Neuron (in vitro differentiated cells): ENCODE measurements at regions not wholly inside any gene's neighbourhood (a gene's known extent, or its start where the extent isn't known, plus 50 kb on each side); places are given as distances from the start of the nearest gene placed in this dataset.

Experiments
- H2AFZ ChIP-seq: one replicate; pipeline ENCODE4 v1.6.1; 2013; ENCODE audit warnings: low read depth, mild to moderate bottlenecking, inconsistent platforms, low read length, moderate library complexity
- H3K27me3 ChIP-seq: one replicate; pipeline ENCODE4 v1.6.1; 2013; ENCODE audit warnings: low read length; ENCODE audit not compliant: insufficient read depth
- H3K36me3 ChIP-seq: one replicate; pipeline ENCODE4 v1.6.1; 2013; ENCODE audit warnings: low read length; ENCODE audit not compliant: insufficient read depth
- H3K4me1 ChIP-seq: one replicate; pipeline ENCODE4 v1.6.1; 2013; ENCODE audit warnings: low read length; ENCODE audit not compliant: insufficient read depth
- H3K4me3 ChIP-seq: 2 replicates; pipeline ENCODE4 v1.5.1; 2013; ENCODE audit warnings: mild to moderate bottlenecking, low read length, moderate library complexity
- H3K9me3 ChIP-seq: one replicate; pipeline ENCODE4 v1.6.1; 2013; ENCODE audit warnings: low read length

DNA sequence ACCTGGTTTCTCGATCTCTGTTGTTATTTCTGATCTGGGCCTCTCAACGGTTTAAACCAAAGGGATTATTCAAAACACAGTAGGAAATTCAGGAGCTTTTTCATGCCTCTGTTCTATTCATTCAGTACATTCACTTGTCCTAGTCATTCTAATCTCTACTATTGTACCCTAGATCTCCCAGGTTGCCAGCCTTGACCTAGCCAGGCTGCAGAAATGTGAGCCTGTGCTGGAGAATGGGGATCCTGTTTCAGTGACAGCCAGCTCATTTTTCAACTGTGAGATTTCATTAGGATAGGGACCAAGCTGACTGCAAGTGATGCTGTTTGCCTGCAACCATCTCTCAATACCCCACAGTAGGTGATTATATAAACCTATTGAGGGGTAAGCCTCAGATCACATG lies 186.2 kb downstream of the CMPK2 start:
- Histone ChIP-seq H3K27me3 (no peaks in the 10 kb centered on the region), H2AFZ (no peak overlapping the region), H3K36me3 (no peaks in the 10 kb centered on the region), H3K9me3 (no peaks in the 10 kb centered on the region), H3K4me1 (peaks cover 11% of the 10 kb centered on the region), H3K4me3 (no peak overlapping the region)

DNA sequence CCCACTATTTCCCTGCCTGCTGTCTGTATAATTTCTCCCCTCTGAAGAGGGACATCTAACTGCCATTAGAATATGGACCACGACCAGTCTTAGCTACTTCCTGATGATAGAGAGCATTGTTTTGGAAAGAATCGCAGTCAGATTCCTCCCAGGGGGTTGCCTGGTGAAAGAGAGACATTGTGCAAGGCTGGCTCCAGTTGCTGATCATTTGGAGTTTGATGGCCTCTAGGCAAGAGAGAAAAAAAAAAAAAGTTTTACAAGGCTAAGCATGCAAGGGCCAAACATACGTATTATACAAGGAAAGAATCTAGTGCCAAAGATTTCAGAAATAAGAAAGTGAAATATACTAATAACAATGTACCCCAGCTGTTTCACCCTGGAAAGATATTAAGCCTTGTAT lies 182.2 kb downstream of the CMPK2 start:
- no peaks in the 10 kb centered on the region for H3K36me3 ChIP-seq
- no peak overlapping the region for H2AFZ ChIP-seq
- no peak overlapping the region for H3K4me3 ChIP-seq
- H3K27me3 ChIP-seq: no peaks in the 10 kb centered on the region
- H3K4me1 ChIP-seq: peaks cover 11% of the 10 kb centered on the region
- peaks cover 3% of the 10 kb centered on the region for H3K9me3 ChIP-seq

DNA sequence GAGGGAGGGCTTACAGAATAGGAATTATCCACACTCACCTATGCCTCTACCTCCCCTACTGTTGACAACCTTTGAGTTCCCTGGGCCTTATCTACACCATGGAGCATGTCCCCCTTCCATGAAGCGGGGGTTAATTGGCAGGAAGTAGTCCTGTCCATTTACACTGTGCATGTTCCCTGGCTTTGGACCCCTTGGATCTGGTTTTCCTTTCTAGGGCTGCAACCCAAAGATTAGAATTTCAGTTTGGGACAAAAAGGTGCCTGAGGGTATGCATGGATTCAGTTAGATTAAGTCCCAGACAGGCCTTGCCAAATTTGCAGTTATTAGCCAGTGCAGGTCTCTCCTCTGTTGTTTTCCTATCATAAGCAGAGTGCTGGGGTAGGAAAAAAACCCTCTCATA lies 180.3 kb downstream of the CMPK2 start:
- Histone ChIP-seq H3K4me3 (no peak overlapping the region), H2AFZ (no peak overlapping the region), H3K4me1 (no peaks in the 10 kb centered on the region), H3K27me3 (no peaks in the 10 kb centered on the region), H3K36me3 (no peaks in the 10 kb centered on the region), H3K9me3 (peaks cover 3% of the 10 kb centered on the region)

DNA sequence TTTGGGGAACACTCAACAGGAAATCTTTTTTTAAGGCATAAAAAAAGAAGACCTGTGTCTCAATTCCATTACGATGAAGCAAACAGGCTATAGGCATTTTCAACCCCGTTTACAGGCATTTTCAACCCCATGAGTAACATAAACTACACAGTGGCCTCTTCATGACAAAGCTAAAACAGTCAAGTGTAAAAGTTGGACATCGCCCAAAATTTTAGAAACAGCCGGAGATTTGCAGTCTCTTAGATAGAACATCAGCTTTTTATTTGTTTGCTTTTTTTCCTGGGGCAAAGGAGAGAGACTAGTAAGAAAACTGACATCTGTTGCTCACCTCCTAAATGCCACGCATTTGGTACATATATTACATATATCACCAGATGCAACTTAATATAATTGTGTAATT lies 173.7 kb downstream of the CMPK2 start:
- H3K4me3 ChIP-seq: no peak overlapping the region
- H3K9me3 ChIP-seq: no peaks in the 10 kb centered on the region
- H2AFZ ChIP-seq: no peak overlapping the region
- H3K27me3 ChIP-seq: no peaks in the 10 kb centered on the region
- H3K36me3 ChIP-seq: no peaks in the 10 kb centered on the region
- no peaks in the 10 kb centered on the region for H3K4me1 ChIP-seq

DNA sequence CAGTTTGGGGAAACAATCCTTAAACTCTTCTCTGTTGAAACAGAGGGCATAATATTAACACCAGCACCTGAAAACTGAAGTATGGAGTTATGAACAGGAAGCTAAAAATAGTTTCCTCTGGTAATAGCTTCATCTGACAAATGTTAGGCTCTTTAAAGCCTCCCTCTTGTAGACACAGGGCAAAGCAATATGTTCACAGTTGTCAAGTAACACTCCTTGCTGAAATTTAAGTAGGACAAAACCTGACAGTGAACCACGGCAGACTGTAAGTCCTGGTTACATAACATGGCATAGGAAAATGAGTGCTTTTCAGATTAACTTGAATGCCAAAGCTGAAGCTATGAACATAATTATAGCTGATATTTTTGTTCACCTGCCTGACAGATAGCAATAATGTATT lies 172.9 kb downstream of the CMPK2 start:
- H3K4me3 ChIP-seq: no peak overlapping the region
- H3K9me3 ChIP-seq: no peaks in the 10 kb centered on the region
- H2AFZ ChIP-seq: no peak overlapping the region
- H3K36me3 ChIP-seq: no peaks in the 10 kb centered on the region
- H3K27me3 ChIP-seq: no peaks in the 10 kb centered on the region
- no peaks in the 10 kb centered on the region for H3K4me1 ChIP-seq

- Histone ChIP-seq H2AFZ (no peak overlapping the region), H3K27me3 (no peaks in the 10 kb centered on the region), H3K4me3 (no peak overlapping the region), H3K4me1 (no peaks in the 10 kb centered on the region), H3K9me3 (no peaks in the 10 kb centered on the region), H3K36me3 (no peaks in the 10 kb centered on the region)
These were observed 171.2 kb downstream of the CMPK2 start for GRCh38 chr2:6694555-6694954.

GRCh38 chr2:6700335-6700734 lies 165.4 kb downstream of the CMPK2 start:
- Histone ChIP-seq H3K9me3 (peaks cover 5% of the 10 kb centered on the region), H3K4me3 (no peak overlapping the region), H3K27me3 (no peaks in the 10 kb centered on the region), H3K4me1 (no peaks in the 10 kb centered on the region), H2AFZ (no peak overlapping the region), H3K36me3 (no peaks in the 10 kb centered on the region)

- Histone ChIP-seq H3K36me3 (no peaks in the 10 kb centered on the region), H3K27me3 (no peaks in the 10 kb centered on the region), H2AFZ (no peak overlapping the region), H3K4me3 (no peak overlapping the region), H3K4me1 (no peaks in the 10 kb centered on the region), H3K9me3 (peaks cover 5% of the 10 kb centered on the region)
These were observed 161.6 kb downstream of the CMPK2 start for GRCh38 chr2:6704077-6704476.

DNA sequence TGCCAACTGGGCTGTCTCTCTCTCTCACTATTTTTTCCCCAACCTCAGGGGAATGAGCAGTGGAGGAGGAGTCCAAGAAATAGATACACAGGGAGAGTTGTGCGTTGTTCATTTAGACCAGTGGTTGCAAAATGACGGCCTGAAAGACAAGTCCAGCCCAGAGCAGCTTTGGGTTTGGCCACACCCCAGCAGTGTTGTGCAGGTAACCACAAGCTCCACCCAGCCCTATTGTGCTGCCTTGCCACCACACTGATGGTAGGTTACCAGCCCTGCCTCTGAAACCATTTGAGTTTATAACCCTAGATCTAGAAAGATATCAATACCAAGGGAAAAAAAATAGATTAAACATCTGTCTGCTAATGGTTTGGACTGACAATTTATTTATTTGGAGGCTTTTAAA lies 144.3 kb downstream of the CMPK2 start:
- Histone ChIP-seq H3K36me3 (no peaks in the 10 kb centered on the region), H3K4me3 (no peak overlapping the region), H2AFZ (no peak overlapping the region), H3K27me3 (no peaks in the 10 kb centered on the region), H3K9me3 (no peaks in the 10 kb centered on the region), H3K4me1 (no peaks in the 10 kb centered on the region)

DNA sequence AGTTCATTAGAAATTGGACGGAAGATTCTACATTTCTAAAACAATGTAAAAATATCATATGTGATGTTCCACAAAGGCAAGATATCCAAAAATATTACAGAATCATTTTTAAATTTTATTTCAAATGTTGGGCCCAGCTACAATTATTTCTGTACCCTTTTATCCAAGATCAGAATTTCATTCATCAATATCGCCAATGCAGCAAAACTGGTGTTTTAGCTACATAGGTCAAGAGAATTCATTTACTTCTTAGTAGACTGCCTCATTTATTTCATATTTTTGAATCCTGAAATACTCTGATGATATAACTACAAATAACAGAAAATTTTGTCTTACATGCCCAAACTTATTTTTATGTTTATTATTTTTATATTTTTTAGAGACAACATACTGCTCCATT lies 143.1 kb downstream of the CMPK2 start:
- Histone ChIP-seq H3K36me3 (no peaks in the 10 kb centered on the region), H3K4me3 (no peak overlapping the region), H3K27me3 (no peaks in the 10 kb centered on the region), H2AFZ (no peak overlapping the region), H3K9me3 (no peaks in the 10 kb centered on the region), H3K4me1 (peaks cover 4% of the 10 kb centered on the region)

DNA sequence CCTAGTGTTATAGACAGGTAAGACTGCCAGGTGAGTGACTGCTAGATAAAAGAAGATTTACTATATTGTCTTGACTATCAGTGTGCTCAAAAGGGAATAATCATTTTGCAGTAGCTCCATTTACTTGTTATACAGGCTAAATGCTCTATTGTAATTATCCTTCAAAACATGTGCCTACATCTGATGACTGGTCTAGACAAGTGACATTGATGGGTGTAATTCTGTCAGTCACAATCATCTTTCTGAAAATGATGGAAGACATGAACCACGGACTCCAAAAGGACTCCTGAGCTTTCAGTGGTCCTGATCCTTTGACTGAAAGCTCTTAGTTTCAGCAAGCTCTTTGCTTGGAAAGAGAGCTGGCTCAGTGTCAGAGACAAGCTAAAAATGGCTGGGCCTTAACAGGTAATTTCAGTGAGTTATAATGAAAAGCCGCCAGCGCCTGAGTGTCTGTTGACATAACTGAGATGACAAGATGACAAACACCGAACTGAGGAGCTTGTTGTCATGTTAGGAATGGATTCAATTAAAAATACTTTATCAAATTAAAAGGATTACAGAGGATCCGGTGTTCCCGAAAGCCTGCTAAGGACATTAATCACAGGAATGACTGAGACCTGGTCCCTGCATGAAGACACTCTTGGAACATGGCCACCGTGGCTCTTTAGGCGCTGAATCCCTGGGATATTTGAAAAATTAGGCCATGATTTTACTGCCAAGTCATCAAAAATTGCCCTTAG lies 141.7 kb downstream of the CMPK2 start:
- Histone ChIP-seq H3K9me3 (no peaks in the 10 kb centered on the region), H3K4me1 (peaks cover 4% of the 10 kb centered on the region), H3K36me3 (no peaks in the 10 kb centered on the region), H3K27me3 (no peaks in the 10 kb centered on the region), H2AFZ (no peak overlapping the region), H3K4me3 (no peak overlapping the region)

- H3K27me3 ChIP-seq: no peaks in the 10 kb centered on the region
- no peak overlapping the region for H2AFZ ChIP-seq
- no peaks in the 10 kb centered on the region for H3K36me3 ChIP-seq
- peaks cover 4% of the 10 kb centered on the region for H3K4me1 ChIP-seq
- H3K4me3 ChIP-seq: no peak overlapping the region
- H3K9me3 ChIP-seq: no peaks in the 10 kb centered on the region
These were observed 141.0 kb downstream of the CMPK2 start for GRCh38 chr2:6724605-6725140.

GRCh38 chr2:6728156-6728555 lies 137.6 kb downstream of the CMPK2 start:
- H3K4me1 ChIP-seq: peaks cover 16% of the 10 kb centered on the region
- no peaks in the 10 kb centered on the region for H3K27me3 ChIP-seq
- no peaks in the 10 kb centered on the region for H3K9me3 ChIP-seq
- H3K4me3 ChIP-seq: no peak overlapping the region
- H3K36me3 ChIP-seq: no peaks in the 10 kb centered on the region
- no peak overlapping the region for H2AFZ ChIP-seq

DNA sequence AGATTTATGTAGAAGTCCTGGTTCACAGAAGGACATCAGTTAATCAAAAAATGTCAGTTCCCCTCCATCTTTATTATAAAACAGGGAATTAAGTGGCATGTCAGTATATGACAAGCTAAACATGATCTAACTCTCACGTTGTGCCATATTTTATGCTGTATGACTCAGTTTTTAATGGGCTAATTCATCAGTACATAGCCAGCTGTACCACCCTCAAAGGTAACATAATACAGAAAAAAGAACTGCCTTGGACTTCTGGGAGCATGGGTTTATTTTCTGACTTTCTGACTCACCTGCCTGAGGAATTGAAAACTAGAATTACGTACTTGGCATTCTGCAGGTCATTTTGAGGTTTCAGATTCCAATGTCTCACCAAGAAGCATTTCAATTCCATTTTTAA lies 135.7 kb downstream of the CMPK2 start:
- no peaks in the 10 kb centered on the region for H3K9me3 ChIP-seq
- no peaks in the 10 kb centered on the region for H3K27me3 ChIP-seq
- H3K4me1 ChIP-seq: peaks cover 16% of the 10 kb centered on the region
- H3K4me3 ChIP-seq: no peak overlapping the region
- H2AFZ ChIP-seq: no peak overlapping the region
- H3K36me3 ChIP-seq: no peaks in the 10 kb centered on the region
